Stimulated activated naive CD4-positive, alpha-beta T cell (primary cell): ENCODE measurements at regions not wholly inside any gene's neighbourhood (a gene's known extent, or its start where the extent isn't known, plus 50 kb on each side); places are given as distances from the start of the nearest gene placed in this dataset.

Experiments used
- DNase-seq, 6 experiments: peaks; one replicate each; lab custom pipeline; 2025; lab: John Stamatoyannopoulos, UW

GRCh38 chr11:11044137-11044855 lies 186.4 kb upstream of the ZBED5 start:
- DNase-seq, result no peak

GRCh38 chr11:11043721-11044120 lies 185.9 kb upstream of the ZBED5 start:
- DNase-seq, result no peak

GRCh38 chr11:11039208-11039965 lies 181.5 kb upstream of the ZBED5 start:
- no peak for DNase-seq

GRCh38 chr11:11038782-11039181 lies 180.9 kb upstream of the ZBED5 start:
- DNase-seq, result no peak

- DNase-seq, result no peak
Measured at GRCh38 chr11:11038352-11038751, 180.5 kb upstream of the ZBED5 start.

GRCh38 chr11:11036848-11037732 lies 179.2 kb upstream of the ZBED5 start:
- peak in 5 of 6 experiments; percentile 7 to 60 (median 32) for DNase-seq

GRCh38 chr11:11036185-11036847 lies 178.5 kb upstream of the ZBED5 start:
- DNase-seq, result peak in 1 of 6 experiments; percentile 7

GRCh38 chr11:11035331-11035730 lies 177.5 kb upstream of the ZBED5 start:
- DNase-seq, result no peak

GRCh38 chr11:11034476-11034875 lies 176.6 kb upstream of the ZBED5 start:
- no peak for DNase-seq

GRCh38 chr11:11032066-11032465 lies 174.2 kb upstream of the ZBED5 start:
- DNase-seq, result no peak

- no peak for DNase-seq
Measured at GRCh38 chr11:11029027-11029426, 171.2 kb upstream of the ZBED5 start.

- DNase-seq, result peak; percentile 55 to 81 (median 70)
Measured at GRCh38 chr11:11028017-11028692, 170.3 kb upstream of the ZBED5 start.

GRCh38 chr11:11027288-11027687 lies 169.4 kb upstream of the ZBED5 start:
- DNase-seq, result no peak

- DNase-seq, result no peak
Measured at GRCh38 chr11:11025087-11025486, 167.2 kb upstream of the ZBED5 start.

- DNase-seq, result peak in 2 of 6 experiments; percentile 24 to 39
Measured at GRCh38 chr11:11022125-11022730, 164.4 kb upstream of the ZBED5 start.

- no peak for DNase-seq
Measured at GRCh38 chr11:11021563-11021962, 163.7 kb upstream of the ZBED5 start.

- DNase-seq, result no peak
Measured at GRCh38 chr11:11020747-11021149, 162.9 kb upstream of the ZBED5 start.

GRCh38 chr11:11020219-11020726 lies 162.4 kb upstream of the ZBED5 start:
- no peak for DNase-seq

- no peak for DNase-seq
Measured at GRCh38 chr11:11016943-11017342, 159.1 kb upstream of the ZBED5 start.

- DNase-seq, result no peak
Measured at GRCh38 chr11:11016068-11016467, 158.2 kb upstream of the ZBED5 start.

GRCh38 chr11:11011617-11012016 lies 153.8 kb upstream of the ZBED5 start:
- no peak for DNase-seq
